ENCODE measurements at regions not wholly inside any gene's neighbourhood (a gene's known extent, or its start where the extent isn't known, plus 50 kb on each side); places are given as distances from the start of the nearest gene placed in this dataset.
"Not testable (repeated sequence)": the region's sequence is repeated elsewhere in the genome, so short reads cannot be mapped to it uniquely, and the experiment has no call there.

DNA sequence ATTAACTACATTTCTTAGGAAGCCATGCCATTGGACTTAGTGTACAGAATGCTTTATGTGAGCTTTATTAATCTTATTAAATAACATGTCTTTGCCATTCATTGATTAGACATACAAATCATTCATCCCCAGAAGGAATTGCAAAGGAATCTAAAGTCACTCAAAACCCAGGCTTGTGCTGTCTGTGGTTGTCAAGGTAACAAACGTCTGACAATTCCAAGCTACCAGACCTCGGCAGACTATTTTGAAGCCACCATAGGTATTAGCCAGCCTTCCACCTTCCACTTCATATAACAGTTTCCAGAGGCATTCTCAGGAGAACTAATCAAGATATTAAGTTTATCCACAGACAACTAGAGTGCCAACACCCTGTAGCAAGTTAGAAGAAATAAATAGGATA is 135.2 kb upstream of the TUSC1 start:
- CTCF ChIA-PET = no interaction called here
- H3K27me3 ChIP-seq (ENCODE audit: control insufficient read depth, insufficient read depth, low read length) = no peaks in the 10 kb centered on the region
- POLR2A ChIA-PET = no interaction called here
- TF ChIP-seq, protein P1, sequence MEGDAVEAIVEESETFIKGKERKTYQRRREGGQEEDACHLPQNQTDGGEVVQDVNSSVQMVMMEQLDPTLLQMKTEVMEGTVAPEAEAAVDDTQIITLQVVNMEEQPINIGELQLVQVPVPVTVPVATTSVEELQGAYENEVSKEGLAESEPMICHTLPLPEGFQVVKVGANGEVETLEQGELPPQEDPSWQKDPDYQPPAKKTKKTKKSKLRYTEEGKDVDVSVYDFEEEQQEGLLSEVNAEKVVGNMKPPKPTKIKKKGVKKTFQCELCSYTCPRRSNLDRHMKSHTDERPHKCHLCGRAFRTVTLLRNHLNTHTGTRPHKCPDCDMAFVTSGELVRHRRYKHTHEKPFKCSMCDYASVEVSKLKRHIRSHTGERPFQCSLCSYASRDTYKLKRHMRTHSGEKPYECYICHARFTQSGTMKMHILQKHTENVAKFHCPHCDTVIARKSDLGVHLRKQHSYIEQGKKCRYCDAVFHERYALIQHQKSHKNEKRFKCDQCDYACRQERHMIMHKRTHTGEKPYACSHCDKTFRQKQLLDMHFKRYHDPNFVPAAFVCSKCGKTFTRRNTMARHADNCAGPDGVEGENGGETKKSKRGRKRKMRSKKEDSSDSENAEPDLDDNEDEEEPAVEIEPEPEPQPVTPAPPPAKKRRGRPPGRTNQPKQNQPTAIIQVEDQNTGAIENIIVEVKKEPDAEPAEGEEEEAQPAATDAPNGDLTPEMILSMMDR (IDR thresholded peaks at IDR 0.05; ENCODE audit: low read depth, low read length) = no peak
- DNase-seq (ENCODE audit: low read depth, low spot score) = no peak
- H3K4me3 ChIP-seq (ENCODE audit: low read depth, low read length) = no peak overlapping the region
- H3K9me3 ChIP-seq (ENCODE audit: control insufficient read depth, insufficient read depth, low read length) = peaks cover 6% of the 10 kb centered on the region
- no peak overlapping the region for H3K27ac ChIP-seq (ENCODE audit: low read depth, low read length)

DNA sequence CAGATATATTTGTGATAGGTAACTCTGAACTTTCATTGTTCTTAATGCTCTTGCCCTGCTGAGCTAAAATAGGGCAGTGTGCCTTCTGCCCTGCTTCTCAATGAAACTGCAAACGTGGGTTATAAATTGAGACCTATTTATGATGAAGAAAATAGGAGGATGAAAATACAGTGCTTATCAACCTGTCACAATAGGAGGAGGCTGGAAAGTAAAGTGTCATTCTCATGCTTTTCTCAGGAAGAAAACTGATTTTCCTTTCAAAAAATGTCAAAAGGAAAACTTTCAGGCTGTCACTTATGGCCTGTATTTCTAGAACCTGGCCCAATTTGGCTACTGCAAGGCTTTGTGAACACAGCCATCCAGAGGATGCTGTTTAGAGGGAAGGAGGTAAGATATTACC is 130.3 kb upstream of the TUSC1 start:
- no peak for DNase-seq (ENCODE audit: low read depth, low spot score)
- POLR2A ChIA-PET = no interaction called here
- CTCF ChIA-PET = no interaction called here
- Histone ChIP-seq H3K4me3 (ENCODE audit: low read depth, low read length) (no peak overlapping the region), H3K27me3 (ENCODE audit: control insufficient read depth, insufficient read depth, low read length) (no peaks in the 10 kb centered on the region), H3K9me3 (ENCODE audit: control insufficient read depth, insufficient read depth, low read length) (no peaks in the 10 kb centered on the region), H3K27ac (ENCODE audit: low read depth, low read length) (no peak overlapping the region)
- TF ChIP-seq, protein P1 (IDR thresholded peaks at IDR 0.05; ENCODE audit: low read depth, low read length) = no peak

GRCh38 chr9:25804856-25805255 is 126.6 kb upstream of the TUSC1 start:
- ChIA-PET POLR2A (no interaction called here), CTCF (no interaction called here)
- Histone ChIP-seq H3K9me3 (ENCODE audit: control insufficient read depth, insufficient read depth, low read length) (no peaks in the 10 kb centered on the region), H3K4me3 (ENCODE audit: low read depth, low read length) (no peak overlapping the region), H3K27me3 (ENCODE audit: control insufficient read depth, insufficient read depth, low read length) (no peaks in the 10 kb centered on the region), H3K27ac (ENCODE audit: low read depth, low read length) (no peak overlapping the region)
- no peak for DNase-seq (ENCODE audit: low read depth, low spot score)
- TF ChIP-seq, protein P1 (IDR thresholded peaks at IDR 0.05; ENCODE audit: low read depth, low read length) = no peak

- CTCF ChIA-PET; DNase-seq (ENCODE audit: low read depth, low spot score); H3K9me3 ChIP-seq (ENCODE audit: control insufficient read depth, insufficient read depth, low read length); H3K27me3 ChIP-seq (ENCODE audit: control insufficient read depth, insufficient read depth, low read length); POLR2A ChIA-PET; H3K27ac ChIP-seq (ENCODE audit: low read depth, low read length); H3K4me3 ChIP-seq (ENCODE audit: low read depth, low read length): not testable (repeated sequence)
Measured at GRCh38 chr9:25801989-25802388, 123.7 kb upstream of the TUSC1 start.

GRCh38 chr9:25773805-25774204 is 95.6 kb upstream of the TUSC1 start:
- no peak for DNase-seq (ENCODE audit: low read depth, low spot score)
- Histone ChIP-seq H3K27me3 (ENCODE audit: control insufficient read depth, insufficient read depth, low read length) (no peaks in the 10 kb centered on the region), H3K9me3 (ENCODE audit: control insufficient read depth, insufficient read depth, low read length) (no peaks in the 10 kb centered on the region), H3K27ac (ENCODE audit: low read depth, low read length) (no peak overlapping the region), H3K4me3 (ENCODE audit: low read depth, low read length) (no peak overlapping the region)
- ChIA-PET CTCF (no interaction called here), POLR2A (no interaction called here)
- TF ChIP-seq, protein P1 (IDR thresholded peaks at IDR 0.05; ENCODE audit: low read depth, low read length) = no peak

GRCh38 chr9:25755951-25756350 is 77.7 kb upstream of the TUSC1 start:
- TF ChIP-seq, protein P1 (IDR thresholded peaks at IDR 0.05; ENCODE audit: low read depth, low read length) = no peak
- no peaks in the 10 kb centered on the region for H3K9me3 ChIP-seq (ENCODE audit: control insufficient read depth, insufficient read depth, low read length)
- CTCF ChIA-PET = no interaction called here
- H3K4me3 ChIP-seq (ENCODE audit: low read depth, low read length) = no peak overlapping the region
- no peaks in the 10 kb centered on the region for H3K27me3 ChIP-seq (ENCODE audit: control insufficient read depth, insufficient read depth, low read length)
- DNase-seq (ENCODE audit: low read depth, low spot score) = no peak
- POLR2A ChIA-PET = no interaction called here
- no peak overlapping the region for H3K27ac ChIP-seq (ENCODE audit: low read depth, low read length)

Data from AG04450 (cell line).